ENCODE measurements at regions not wholly inside any gene's neighbourhood (a gene's known extent, or its start where the extent isn't known, plus 50 kb on each side); places are given as distances from the start of the nearest gene placed in this dataset.

DNA sequence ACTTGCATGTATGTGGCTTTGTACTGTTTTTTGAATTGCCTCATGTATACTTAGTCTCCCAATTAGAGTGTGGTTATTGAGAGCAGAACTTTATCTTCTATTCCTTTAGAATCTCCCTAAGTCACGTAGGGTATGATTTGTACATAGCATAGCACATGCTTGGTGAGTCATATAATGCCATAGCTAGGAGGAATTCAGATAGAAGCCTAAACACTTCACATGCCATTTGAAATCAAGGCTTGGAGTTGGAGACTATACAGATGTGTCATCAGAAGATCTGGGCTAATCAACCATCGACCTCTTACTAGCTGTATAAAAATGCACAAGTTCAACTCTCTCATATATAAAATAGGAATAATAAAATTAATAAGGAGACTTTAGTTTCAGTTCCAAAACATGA is 222.6 kb upstream of the ST6GAL2 start:
- H3K4me1 ChIP-seq (ENCODE audit: control insufficient read depth, insufficient read depth, low read length): no peaks in the 10 kb centered on the region
- H3K4me3 ChIP-seq (ENCODE audit: low read depth, low read length): no peak overlapping the region
- H3K36me3 ChIP-seq (ENCODE audit: control insufficient read depth, insufficient read depth, low read length): no peaks in the 10 kb centered on the region
- H3K9me3 ChIP-seq (ENCODE audit: control insufficient read depth, insufficient read depth, low read length): peaks cover 4% of the 10 kb centered on the region
- DNase-seq (ENCODE audit: low read depth in 4 of 6, low spot score in 6 of 6): no peak
- H3K27me3 ChIP-seq (ENCODE audit: control insufficient read depth, insufficient read depth, low read length): no peaks in the 10 kb centered on the region
- WGBS (ENCODE audit: insufficient coverage): no CpG with 5 or more reads among the region's 2 CpGs
- H3K27ac ChIP-seq (ENCODE audit: low read depth, low read length): no peak overlapping the region

GRCh38 chr2:107111623-107112022 is 225.7 kb upstream of the ST6GAL2 start:
- Histone ChIP-seq H3K4me3 (ENCODE audit: low read depth, low read length) (no peak overlapping the region), H3K4me1 (ENCODE audit: control insufficient read depth, insufficient read depth, low read length) (no peaks in the 10 kb centered on the region), H3K36me3 (ENCODE audit: control insufficient read depth, insufficient read depth, low read length) (no peaks in the 10 kb centered on the region), H3K27ac (ENCODE audit: low read depth, low read length) (no peak overlapping the region), H3K9me3 (ENCODE audit: control insufficient read depth, insufficient read depth, low read length) (no peaks in the 10 kb centered on the region), H3K27me3 (ENCODE audit: control insufficient read depth, insufficient read depth, low read length) (no peaks in the 10 kb centered on the region)
- WGBS (ENCODE audit: insufficient coverage): no CpG with 5 or more reads among the region's 1 CpG
- no peak for DNase-seq (ENCODE audit: low read depth in 4 of 6, low spot score in 6 of 6)

DNA sequence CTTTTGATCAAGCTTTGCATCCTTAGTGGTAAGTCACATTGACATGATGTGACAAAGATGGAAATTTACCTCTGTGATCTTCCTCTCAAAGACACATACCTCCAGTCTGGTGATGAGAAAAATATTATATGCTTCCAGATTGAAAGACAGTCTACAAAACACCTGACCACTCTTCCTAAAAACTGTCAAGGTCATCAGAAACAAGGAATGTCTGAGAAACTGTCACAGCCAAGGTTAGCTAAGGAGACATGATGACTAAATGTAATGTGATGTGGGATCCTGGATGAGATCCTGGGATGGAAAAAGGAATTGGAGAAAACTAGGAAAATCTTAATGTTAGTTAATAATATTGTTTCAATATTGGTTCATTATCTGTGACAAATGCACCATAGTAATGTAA is 226.6 kb upstream of the ST6GAL2 start:
- Histone ChIP-seq H3K27ac (ENCODE audit: low read depth, low read length) (no peak overlapping the region), H3K4me3 (ENCODE audit: low read depth, low read length) (no peak overlapping the region)
- no peak for DNase-seq (ENCODE audit: low read depth in 4 of 6, low spot score in 6 of 6)

GRCh38 chr2:107128381-107128780 is 242.4 kb upstream of the ST6GAL2 start:
- H3K36me3 ChIP-seq (ENCODE audit: control insufficient read depth, insufficient read depth, low read length): no peaks in the 10 kb centered on the region
- H3K9me3 ChIP-seq (ENCODE audit: control insufficient read depth, insufficient read depth, low read length): no peaks in the 10 kb centered on the region
- H3K27me3 ChIP-seq (ENCODE audit: control insufficient read depth, insufficient read depth, low read length): no peaks in the 10 kb centered on the region
- WGBS (ENCODE audit: insufficient coverage): 70% methylated on average over 1 of the region's 2 CpGs
- DNase-seq (ENCODE audit: low read depth in 4 of 6, low spot score in 6 of 6): peak in 1 of 6 donors; percentile 6
- no peak overlapping the region for H3K4me3 ChIP-seq (ENCODE audit: low read depth, low read length)
- no peak overlapping the region for H3K27ac ChIP-seq (ENCODE audit: low read depth, low read length)
- peaks cover 2% of the 10 kb centered on the region for H3K4me1 ChIP-seq (ENCODE audit: control insufficient read depth, insufficient read depth, low read length)

More for the DNA sequence above, 226.6 kb upstream of the ST6GAL2 start:
- Histone ChIP-seq H3K9me3 (ENCODE audit: control insufficient read depth, insufficient read depth, low read length) (no peaks in the 10 kb centered on the region), H3K4me1 (ENCODE audit: control insufficient read depth, insufficient read depth, low read length) (no peaks in the 10 kb centered on the region), H3K27me3 (ENCODE audit: control insufficient read depth, insufficient read depth, low read length) (no peaks in the 10 kb centered on the region), H3K36me3 (ENCODE audit: control insufficient read depth, insufficient read depth, low read length) (no peaks in the 10 kb centered on the region)

DNA sequence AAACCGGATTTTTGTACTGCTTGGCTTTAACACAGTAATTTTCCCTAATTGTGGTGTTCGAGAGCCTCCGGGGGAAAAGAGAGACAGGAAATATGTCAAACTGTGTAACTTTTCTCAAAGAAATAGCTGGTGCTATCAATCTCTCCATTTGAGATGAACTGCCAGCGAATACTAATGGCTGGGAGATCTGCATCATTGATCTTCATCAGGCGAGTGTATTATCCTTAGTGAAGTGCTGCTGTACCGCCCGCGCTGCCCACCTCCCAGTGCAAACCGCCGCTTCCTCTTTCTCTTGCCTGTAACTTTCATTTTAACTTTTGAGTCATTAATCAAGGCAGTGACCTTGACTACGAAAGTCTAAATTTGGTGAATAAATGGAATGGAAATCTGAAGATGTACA is 246.1 kb upstream of the ST6GAL2 start:
- Histone ChIP-seq H3K27me3 (ENCODE audit: control insufficient read depth, insufficient read depth, low read length) (no peaks in the 10 kb centered on the region), H3K4me1 (ENCODE audit: control insufficient read depth, insufficient read depth, low read length) (peaks cover 2% of the 10 kb centered on the region), H3K4me3 (ENCODE audit: low read depth, low read length) (no peak overlapping the region), H3K36me3 (ENCODE audit: control insufficient read depth, insufficient read depth, low read length) (no peaks in the 10 kb centered on the region), H3K9me3 (ENCODE audit: control insufficient read depth, insufficient read depth, low read length) (no peaks in the 10 kb centered on the region), H3K27ac (ENCODE audit: low read depth, low read length) (no peak overlapping the region)
- 31% methylated on average over 7 of the region's 11 CpGs for WGBS (ENCODE audit: insufficient coverage)
- DNase-seq (ENCODE audit: low read depth in 4 of 6, low spot score in 6 of 6): peak in 1 of 6 donors; percentile 73

DNA sequence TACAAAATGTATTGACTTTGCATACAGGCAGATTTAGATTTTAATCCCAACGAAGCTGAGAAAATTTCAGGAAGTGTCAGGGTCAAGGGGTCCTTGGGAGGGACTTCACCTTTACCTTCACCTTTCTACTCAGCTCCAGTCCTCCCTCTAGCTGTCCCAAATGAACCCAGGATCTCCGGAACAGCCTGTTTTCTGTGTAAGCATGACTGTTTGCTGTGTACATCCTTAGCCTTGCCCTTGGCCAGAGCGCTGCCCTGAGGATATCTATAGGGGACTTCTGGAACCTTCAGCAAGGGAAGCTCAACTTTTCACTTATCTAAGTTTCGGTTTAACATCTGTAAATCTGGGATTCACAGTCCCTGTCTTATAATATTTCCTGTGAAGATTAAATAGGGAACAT is 246.8 kb upstream of the ST6GAL2 start:
- WGBS (ENCODE audit: insufficient coverage): no CpG with 5 or more reads among the region's 4 CpGs

GRCh38 chr2:107133412-107133811 is 247.4 kb upstream of the ST6GAL2 start:
- Histone ChIP-seq H3K27ac (ENCODE audit: low read depth, low read length) (no peak overlapping the region), H3K27me3 (ENCODE audit: control insufficient read depth, insufficient read depth, low read length) (no peaks in the 10 kb centered on the region), H3K4me1 (ENCODE audit: control insufficient read depth, insufficient read depth, low read length) (peaks cover 2% of the 10 kb centered on the region), H3K4me3 (ENCODE audit: low read depth, low read length) (no peak overlapping the region), H3K36me3 (ENCODE audit: control insufficient read depth, insufficient read depth, low read length) (no peaks in the 10 kb centered on the region), H3K9me3 (ENCODE audit: control insufficient read depth, insufficient read depth, low read length) (no peaks in the 10 kb centered on the region)
- DNase-seq (ENCODE audit: low read depth in 4 of 6, low spot score in 6 of 6): no peak
- 100% methylated on average over 1 of the region's 1 CpG for WGBS (ENCODE audit: insufficient coverage)

More for the DNA sequence above, 246.8 kb upstream of the ST6GAL2 start:
- peaks cover 2% of the 10 kb centered on the region for H3K4me1 ChIP-seq (ENCODE audit: control insufficient read depth, insufficient read depth, low read length)
- H3K4me3 ChIP-seq (ENCODE audit: low read depth, low read length): no peak overlapping the region
- DNase-seq (ENCODE audit: low read depth in 4 of 6, low spot score in 6 of 6): no peak
- H3K27ac ChIP-seq (ENCODE audit: low read depth, low read length): no peak overlapping the region
- no peaks in the 10 kb centered on the region for H3K9me3 ChIP-seq (ENCODE audit: control insufficient read depth, insufficient read depth, low read length)
- no peaks in the 10 kb centered on the region for H3K36me3 ChIP-seq (ENCODE audit: control insufficient read depth, insufficient read depth, low read length)
- no peaks in the 10 kb centered on the region for H3K27me3 ChIP-seq (ENCODE audit: control insufficient read depth, insufficient read depth, low read length)

DNA sequence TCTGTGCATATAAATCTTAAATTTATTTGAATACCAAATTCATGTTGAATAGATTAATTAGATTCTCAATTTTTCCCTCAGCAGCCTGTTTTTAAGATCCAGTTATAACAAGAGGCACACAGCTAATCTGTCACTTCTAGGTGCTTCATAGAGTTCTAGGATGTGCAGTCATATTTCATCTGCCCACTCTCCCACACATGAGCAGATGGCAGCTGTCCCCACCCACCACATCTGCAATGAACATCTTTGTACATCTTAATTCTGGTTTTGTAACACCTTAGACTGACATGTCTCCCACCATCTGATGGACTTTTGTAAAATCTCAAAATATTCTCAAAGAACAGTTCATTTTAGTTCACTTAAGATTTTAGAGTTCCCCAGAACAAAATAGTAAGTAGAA is 250.8 kb upstream of the ST6GAL2 start:
- Histone ChIP-seq H3K27me3 (ENCODE audit: control insufficient read depth, insufficient read depth, low read length) (no peaks in the 10 kb centered on the region), H3K36me3 (ENCODE audit: control insufficient read depth, insufficient read depth, low read length) (no peaks in the 10 kb centered on the region), H3K4me1 (ENCODE audit: control insufficient read depth, insufficient read depth, low read length) (no peaks in the 10 kb centered on the region), H3K4me3 (ENCODE audit: low read depth, low read length) (no peak overlapping the region), H3K27ac (ENCODE audit: low read depth, low read length) (no peak overlapping the region), H3K9me3 (ENCODE audit: control insufficient read depth, insufficient read depth, low read length) (no peaks in the 10 kb centered on the region)
- no peak for DNase-seq (ENCODE audit: low read depth in 4 of 6, low spot score in 6 of 6)

DNA sequence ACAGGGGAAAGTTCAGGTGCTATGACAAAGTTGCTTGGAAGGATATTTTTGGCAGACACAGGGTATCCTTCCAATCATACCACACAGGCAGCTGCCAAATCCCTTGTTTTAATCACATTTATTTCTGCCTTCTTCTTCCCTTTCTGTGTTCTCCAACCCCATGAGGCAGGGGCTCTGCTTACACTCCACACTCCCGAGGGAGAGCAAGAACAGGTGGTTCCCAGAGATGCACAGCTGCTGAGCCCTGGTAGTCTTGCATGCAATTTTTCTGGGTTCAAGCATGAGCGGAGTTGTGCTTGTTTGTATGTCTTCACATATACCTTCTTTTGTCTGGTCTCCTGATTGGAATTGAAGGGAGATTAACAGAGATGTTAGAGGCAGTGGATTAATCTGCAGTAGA is 251.7 kb upstream of the ST6GAL2 start:
- Histone ChIP-seq H3K36me3 (ENCODE audit: control insufficient read depth, insufficient read depth, low read length) (no peaks in the 10 kb centered on the region), H3K27ac (ENCODE audit: low read depth, low read length) (no peak overlapping the region), H3K4me1 (ENCODE audit: control insufficient read depth, insufficient read depth, low read length) (no peaks in the 10 kb centered on the region), H3K9me3 (ENCODE audit: control insufficient read depth, insufficient read depth, low read length) (no peaks in the 10 kb centered on the region), H3K4me3 (ENCODE audit: low read depth, low read length) (no peak overlapping the region), H3K27me3 (ENCODE audit: control insufficient read depth, insufficient read depth, low read length) (no peaks in the 10 kb centered on the region)
- DNase-seq (ENCODE audit: low read depth in 4 of 6, low spot score in 6 of 6): no peak
- WGBS (ENCODE audit: insufficient coverage): 60% methylated on average over 1 of the region's 2 CpGs

DNA sequence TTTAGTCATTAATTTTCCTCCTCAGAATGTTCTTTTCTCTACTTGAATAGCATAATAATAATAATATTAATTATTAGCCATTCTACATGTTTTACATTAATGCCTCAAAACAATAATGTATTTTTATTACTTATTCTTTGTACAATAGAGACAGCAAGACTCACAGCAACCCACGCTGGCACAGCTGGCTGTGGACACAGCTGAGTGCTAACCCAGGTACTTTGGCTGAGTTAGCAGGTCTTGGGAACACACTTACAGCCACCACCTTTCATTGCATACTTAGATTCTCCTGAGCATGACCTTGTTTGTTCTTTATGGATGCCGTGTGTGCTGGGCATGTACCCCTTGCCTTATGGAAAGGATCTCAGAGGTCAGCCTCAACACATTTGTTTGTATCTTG is 260.2 kb upstream of the ST6GAL2 start:
- 100% methylated on average over 2 of the region's 2 CpGs for WGBS (ENCODE audit: insufficient coverage)
- no peak for DNase-seq (ENCODE audit: low read depth in 4 of 6, low spot score in 6 of 6)
- Histone ChIP-seq H3K4me3 (ENCODE audit: low read depth, low read length) (no peak overlapping the region), H3K27me3 (ENCODE audit: control insufficient read depth, insufficient read depth, low read length) (no peaks in the 10 kb centered on the region), H3K36me3 (ENCODE audit: control insufficient read depth, insufficient read depth, low read length) (no peaks in the 10 kb centered on the region), H3K27ac (ENCODE audit: low read depth, low read length) (no peak overlapping the region), H3K9me3 (ENCODE audit: control insufficient read depth, insufficient read depth, low read length) (no peaks in the 10 kb centered on the region), H3K4me1 (ENCODE audit: control insufficient read depth, insufficient read depth, low read length) (no peaks in the 10 kb centered on the region)
